8988T (cell line): ENCODE measurements at regions not wholly inside any gene's neighbourhood (a gene's known extent, or its start where the extent isn't known, plus 50 kb on each side); places are given as distances from the start of the nearest gene placed in this dataset.
"Not testable (repeated sequence)": the region's sequence is repeated elsewhere in the genome, so short reads cannot be mapped to it uniquely, and the experiment has no call there.

Experiments used
- DNase-seq: peaks from one replicate; pipeline ENCODE4 v3.0.0; 2011

- no peak for DNase-seq
Observed at GRCh38 chr3:147471741-147472140, 62.6 kb downstream of the ZIC1 start.

GRCh38 chr3:147472846-147473245 lies 63.7 kb downstream of the ZIC1 start:
- no peak for DNase-seq

- DNase-seq, result no peak
Observed at GRCh38 chr3:147483145-147483544, 74.0 kb downstream of the ZIC1 start.

- DNase-seq, result no peak
Observed at GRCh38 chr3:147483578-147483977, 74.4 kb downstream of the ZIC1 start.

- no peak for DNase-seq
Observed at GRCh38 chr3:147493065-147493464, 83.9 kb downstream of the ZIC1 start.

- DNase-seq, result no peak
Observed at GRCh38 chr3:147493666-147494065, 84.5 kb downstream of the ZIC1 start.

GRCh38 chr3:147497286-147497685 lies 88.1 kb downstream of the ZIC1 start:
- no peak for DNase-seq

GRCh38 chr3:147507638-147508286 lies 98.6 kb downstream of the ZIC1 start:
- no peak for DNase-seq

GRCh38 chr3:147509448-147509847 lies 100.3 kb downstream of the ZIC1 start:
- DNase-seq, result no peak

- DNase-seq, result no peak
Observed at GRCh38 chr3:147513785-147514184, 104.6 kb downstream of the ZIC1 start.

- DNase-seq, result no peak
Observed at GRCh38 chr3:147514366-147515160, 105.4 kb downstream of the ZIC1 start.

GRCh38 chr3:147518465-147518864 lies 109.3 kb downstream of the ZIC1 start:
- no peak for DNase-seq

GRCh38 chr3:147521646-147522045 lies 112.5 kb downstream of the ZIC1 start:
- no peak for DNase-seq

GRCh38 chr3:147522780-147523179 lies 113.6 kb downstream of the ZIC1 start:
- DNase-seq, result not testable (repeated sequence)

- DNase-seq, result no peak
Observed at GRCh38 chr3:147529551-147529950, 120.4 kb downstream of the ZIC1 start.

GRCh38 chr3:147538034-147538433 lies 128.9 kb downstream of the ZIC1 start:
- no peak for DNase-seq

- DNase-seq, result no peak
Observed at GRCh38 chr3:147540921-147541320, 131.8 kb downstream of the ZIC1 start.

GRCh38 chr3:147544290-147544689 lies 135.1 kb downstream of the ZIC1 start:
- no peak for DNase-seq

GRCh38 chr3:147551491-147551890 lies 142.3 kb downstream of the ZIC1 start:
- no peak for DNase-seq

- no peak for DNase-seq
Observed at GRCh38 chr3:147554332-147554731, 145.2 kb downstream of the ZIC1 start.

GRCh38 chr3:147572970-147573340 lies 163.8 kb downstream of the ZIC1 start:
- no peak for DNase-seq

GRCh38 chr3:147574621-147575020 lies 165.5 kb downstream of the ZIC1 start:
- DNase-seq, result no peak

GRCh38 chr3:147575391-147575790 lies 166.2 kb downstream of the ZIC1 start:
- DNase-seq, result no peak

- no peak for DNase-seq
Observed at GRCh38 chr3:147582642-147583041, 173.5 kb downstream of the ZIC1 start.

- DNase-seq, result no peak
Observed at GRCh38 chr3:147589016-147589415, 179.9 kb downstream of the ZIC1 start.
